ENCODE measurements at regions not wholly inside any gene's neighbourhood (a gene's known extent, or its start where the extent isn't known, plus 50 kb on each side); places are given as distances from the start of the nearest gene placed in this dataset.

DNA sequence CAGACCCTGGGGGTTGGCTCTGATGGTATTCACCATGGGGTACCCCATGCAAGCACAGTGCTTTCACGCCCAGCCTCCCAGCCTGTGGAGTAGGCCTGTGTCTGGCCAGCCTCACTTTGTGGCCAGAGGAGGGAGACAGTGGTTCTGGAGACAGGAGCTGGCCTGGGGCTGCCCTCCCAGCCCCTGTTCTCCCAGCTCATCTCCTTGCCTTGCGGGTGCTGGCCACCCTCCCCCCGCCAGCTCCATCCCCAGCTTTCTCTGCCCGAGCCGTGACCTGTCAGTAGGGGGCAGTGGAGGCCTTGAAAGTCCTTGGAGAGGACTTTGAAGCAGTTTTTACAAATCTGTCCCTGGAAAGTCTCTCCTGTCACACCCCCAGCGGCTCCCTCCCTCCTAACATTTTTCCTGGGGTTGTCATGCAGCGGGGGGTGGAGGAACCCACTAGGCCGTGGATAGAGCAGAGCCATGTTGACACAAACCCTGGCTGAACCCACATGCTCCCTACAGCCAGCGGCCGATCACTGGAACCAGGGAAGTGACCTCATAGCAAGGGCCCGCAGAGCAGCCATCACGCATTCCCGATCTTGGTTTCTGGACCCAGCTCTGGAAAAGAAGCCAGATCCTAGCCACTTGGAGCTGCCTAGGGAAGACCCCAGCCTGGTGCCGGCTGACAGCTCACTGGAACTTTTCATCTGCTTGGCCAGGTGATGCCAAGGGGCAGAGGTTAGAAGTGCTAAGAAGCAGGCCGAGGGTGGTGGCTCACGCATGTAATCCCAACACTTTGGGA is 289.4 kb downstream of the SEC14L1 start (continued):
- TF ChIP-seq ZNF124 (CRISPR knock-in tag; IDR thresholded peaks at IDR 0.05) (0 out of 2 replicates have a peak, but pooled peaks have one; percentile 39), KLF12 (CRISPR knock-in tag; IDR thresholded peaks at IDR 0.05; ENCODE audit: borderline replicate concordance) (no peak), KAT7 (CRISPR knock-in tag; IDR thresholded peaks at IDR 0.05; ENCODE audit: borderline replicate concordance) (no peak), ZNF143 (CRISPR knock-in tag; IDR thresholded peaks at IDR 0.05) (0 out of 2 replicates have a peak, but pooled peaks have one; percentile 3), HOXD1 (CRISPR knock-in tag; IDR thresholded peaks at IDR 0.05) (no peak), FOXO1 (CRISPR knock-in tag; IDR thresholded peaks at IDR 0.05) (peak; percentile 24; the same call in 1 of the 2 replicates), NR2F6 (IDR thresholded peaks at IDR 0.05) (peak; percentile 59), NR2F6 (CRISPR knock-in tag; IDR thresholded peaks at IDR 0.05) (peak; percentile 76), ZC3H4 (CRISPR knock-in tag; IDR thresholded peaks at IDR 0.05; ENCODE audit: borderline replicate concordance) (no peak), LCORL (IDR thresholded peaks at IDR 0.05) (no peak), LCORL (CRISPR knock-in tag; IDR thresholded peaks at IDR 0.05) (peak; percentile 85; the same call in 1 of the 2 replicates), FOXJ3 (CRISPR knock-in tag; IDR thresholded peaks at IDR 0.05; ENCODE audit: borderline replicate concordance) (no peak), RFX3 (CRISPR knock-in tag; IDR thresholded peaks at IDR 0.05) (no peak), SOX13 (IDR thresholded peaks at IDR 0.05) (no peak), SOX13 (CRISPR knock-in tag; conservative IDR thresholded peaks at IDR 0.05 in 1 of 2, IDR thresholded peaks at IDR 0.05 in 1 of 2) (peak in 1 of 2 experiments; percentile 63; a peak in 2 of 4 replicates), ZMYM2 (CRISPR knock-in tag; IDR thresholded peaks at IDR 0.05) (no peak)
- TF ChIP-seq, protein P1, sequence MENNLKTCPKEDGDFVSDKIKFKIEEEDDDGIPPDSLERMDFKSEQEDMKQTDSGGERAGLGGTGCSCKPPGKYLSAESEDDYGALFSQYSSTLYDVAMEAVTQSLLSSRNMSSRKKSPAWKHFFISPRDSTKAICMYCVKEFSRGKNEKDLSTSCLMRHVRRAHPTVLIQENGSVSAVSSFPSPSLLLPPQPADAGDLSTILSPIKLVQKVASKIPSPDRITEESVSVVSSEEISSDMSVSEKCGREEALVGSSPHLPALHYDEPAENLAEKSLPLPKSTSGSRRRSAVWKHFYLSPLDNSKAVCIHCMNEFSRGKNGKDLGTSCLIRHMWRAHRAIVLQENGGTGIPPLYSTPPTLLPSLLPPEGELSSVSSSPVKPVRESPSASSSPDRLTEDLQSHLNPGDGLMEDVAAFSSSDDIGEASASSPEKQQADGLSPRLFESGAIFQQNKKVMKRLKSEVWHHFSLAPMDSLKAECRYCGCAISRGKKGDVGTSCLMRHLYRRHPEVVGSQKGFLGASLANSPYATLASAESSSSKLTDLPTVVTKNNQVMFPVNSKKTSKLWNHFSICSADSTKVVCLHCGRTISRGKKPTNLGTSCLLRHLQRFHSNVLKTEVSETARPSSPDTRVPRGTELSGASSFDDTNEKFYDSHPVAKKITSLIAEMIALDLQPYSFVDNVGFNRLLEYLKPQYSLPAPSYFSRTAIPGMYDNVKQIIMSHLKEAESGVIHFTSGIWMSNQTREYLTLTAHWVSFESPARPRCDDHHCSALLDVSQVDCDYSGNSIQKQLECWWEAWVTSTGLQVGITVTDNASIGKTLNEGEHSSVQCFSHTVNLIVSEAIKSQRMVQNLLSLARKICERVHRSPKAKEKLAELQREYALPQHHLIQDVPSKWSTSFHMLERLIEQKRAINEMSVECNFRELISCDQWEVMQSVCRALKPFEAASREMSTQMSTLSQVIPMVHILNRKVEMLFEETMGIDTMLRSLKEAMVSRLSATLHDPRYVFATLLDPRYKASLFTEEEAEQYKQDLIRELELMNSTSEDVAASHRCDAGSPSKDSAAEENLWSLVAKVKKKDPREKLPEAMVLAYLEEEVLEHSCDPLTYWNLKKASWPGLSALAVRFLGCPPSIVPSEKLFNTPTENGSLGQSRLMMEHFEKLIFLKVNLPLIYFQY (CRISPR knock-in tag; IDR thresholded peaks at IDR 0.05; ENCODE audit: borderline replicate concordance) = peak; percentile 63; the same call in 1 of the 2 replicates
- TF ChIP-seq, protein P2, sequence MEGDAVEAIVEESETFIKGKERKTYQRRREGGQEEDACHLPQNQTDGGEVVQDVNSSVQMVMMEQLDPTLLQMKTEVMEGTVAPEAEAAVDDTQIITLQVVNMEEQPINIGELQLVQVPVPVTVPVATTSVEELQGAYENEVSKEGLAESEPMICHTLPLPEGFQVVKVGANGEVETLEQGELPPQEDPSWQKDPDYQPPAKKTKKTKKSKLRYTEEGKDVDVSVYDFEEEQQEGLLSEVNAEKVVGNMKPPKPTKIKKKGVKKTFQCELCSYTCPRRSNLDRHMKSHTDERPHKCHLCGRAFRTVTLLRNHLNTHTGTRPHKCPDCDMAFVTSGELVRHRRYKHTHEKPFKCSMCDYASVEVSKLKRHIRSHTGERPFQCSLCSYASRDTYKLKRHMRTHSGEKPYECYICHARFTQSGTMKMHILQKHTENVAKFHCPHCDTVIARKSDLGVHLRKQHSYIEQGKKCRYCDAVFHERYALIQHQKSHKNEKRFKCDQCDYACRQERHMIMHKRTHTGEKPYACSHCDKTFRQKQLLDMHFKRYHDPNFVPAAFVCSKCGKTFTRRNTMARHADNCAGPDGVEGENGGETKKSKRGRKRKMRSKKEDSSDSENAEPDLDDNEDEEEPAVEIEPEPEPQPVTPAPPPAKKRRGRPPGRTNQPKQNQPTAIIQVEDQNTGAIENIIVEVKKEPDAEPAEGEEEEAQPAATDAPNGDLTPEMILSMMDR (CRISPR knock-in tag; IDR thresholded peaks at IDR 0.05) = peak; percentile 96
- TF ChIP-seq, protein P3, sequence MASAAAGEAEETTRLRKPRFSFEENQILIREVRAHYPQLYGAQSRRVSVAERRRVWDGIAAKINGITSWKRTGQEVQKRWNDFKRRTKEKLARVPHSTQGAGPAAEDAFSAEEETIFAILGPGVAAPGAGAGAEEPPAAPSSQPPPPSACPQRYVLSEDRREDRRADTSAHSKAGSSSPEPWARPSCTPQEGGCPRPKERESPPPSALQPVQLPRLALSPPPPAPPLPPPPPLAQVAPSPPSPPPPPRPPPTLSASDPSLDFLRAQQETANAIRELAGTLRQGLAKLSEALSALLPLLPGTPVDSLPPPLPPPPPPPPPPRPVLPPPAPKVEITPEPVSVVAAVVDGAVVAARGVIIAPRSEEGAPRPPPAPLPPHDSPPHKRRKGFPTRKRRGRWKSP (CRISPR knock-in tag; IDR thresholded peaks at IDR 0.05) = no peak; the same call in 1 of the 2 replicates
- TF ChIP-seq, protein P4, sequence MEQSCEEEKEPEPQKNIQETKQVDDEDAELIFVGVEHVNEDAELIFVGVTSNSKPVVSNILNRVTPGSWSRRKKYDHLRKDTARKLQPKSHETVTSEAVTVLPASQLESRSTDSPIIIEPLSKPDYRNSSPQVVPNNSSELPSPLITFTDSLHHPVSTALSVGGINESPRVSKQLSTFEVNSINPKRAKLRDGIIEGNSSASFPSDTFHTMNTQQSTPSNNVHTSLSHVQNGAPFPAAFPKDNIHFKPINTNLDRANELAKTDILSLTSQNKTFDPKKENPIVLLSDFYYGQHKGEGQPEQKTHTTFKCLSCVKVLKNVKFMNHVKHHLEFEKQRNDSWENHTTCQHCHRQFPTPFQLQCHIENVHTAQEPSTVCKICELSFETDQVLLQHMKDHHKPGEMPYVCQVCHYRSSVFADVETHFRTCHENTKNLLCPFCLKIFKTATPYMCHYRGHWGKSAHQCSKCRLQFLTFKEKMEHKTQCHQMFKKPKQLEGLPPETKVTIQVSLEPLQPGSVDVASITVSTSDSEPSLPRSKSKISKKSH (CRISPR knock-in tag; IDR thresholded peaks at IDR 0.05; ENCODE audit: borderline replicate concordance) = peak; percentile 26; the same call in 1 of the 2 replicates
- TF ChIP-seq, protein P5, sequence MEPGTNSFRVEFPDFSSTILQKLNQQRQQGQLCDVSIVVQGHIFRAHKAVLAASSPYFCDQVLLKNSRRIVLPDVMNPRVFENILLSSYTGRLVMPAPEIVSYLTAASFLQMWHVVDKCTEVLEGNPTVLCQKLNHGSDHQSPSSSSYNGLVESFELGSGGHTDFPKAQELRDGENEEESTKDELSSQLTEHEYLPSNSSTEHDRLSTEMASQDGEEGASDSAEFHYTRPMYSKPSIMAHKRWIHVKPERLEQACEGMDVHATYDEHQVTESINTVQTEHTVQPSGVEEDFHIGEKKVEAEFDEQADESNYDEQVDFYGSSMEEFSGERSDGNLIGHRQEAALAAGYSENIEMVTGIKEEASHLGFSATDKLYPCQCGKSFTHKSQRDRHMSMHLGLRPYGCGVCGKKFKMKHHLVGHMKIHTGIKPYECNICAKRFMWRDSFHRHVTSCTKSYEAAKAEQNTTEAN (CRISPR knock-in tag; conservative IDR thresholded peaks at IDR 0.05) = no peak; the same call in 1 of the 2 replicates

All from HepG2 (cell line).